GM10248 (cell line): ENCODE measurements at regions not wholly inside any gene's neighbourhood (a gene's known extent, or its start where the extent isn't known, plus 50 kb on each side); places are given as distances from the start of the nearest gene placed in this dataset.
"Not testable (repeated sequence)": the region's sequence is repeated elsewhere in the genome, so short reads cannot be mapped to it uniquely, and the experiment has no call there.

Source experiments
- CTCF ChIA-PET: fragments of 300-600 bp; sonication (Branson Sonifier 250); formaldehyde crosslinking; extraction: SDS; loops from one replicate; lab custom pipeline; 2021; ENCODE audit warnings: antibody characterized with exemption; lab: Yijun Ruan, JAX
- POLR2A ChIA-PET: fragments of 350-650 bp; sonication (Branson Sonifier 250); formaldehyde crosslinking; extraction: SDS; loops from one replicate; lab custom pipeline; 2020; ENCODE audit warnings: antibody characterized with exemption; lab: Yijun Ruan, JAX
- DNase-seq: peaks from one replicate; pipeline ENCODE4 v3.0.0; 2012; ENCODE audit errors: extremely low spot score
- CTCF ChIP-seq: IDR thresholded peaks from 2 replicates; pipeline ENCODE4 v1.5.1; 2012; ENCODE audit warnings: mild to moderate bottlenecking, low read depth; ENCODE audit errors: extremely low read depth, missing control alignments, control extremely low read depth

- ChIA-PET POLR2A (no interaction called here), CTCF (interaction anchor here (1.2 kb wide), 1 partner anchor 18 kb away, joined by 3 read pairs; no protein-coding TSS in a partner anchor)
- no peak for TF ChIP-seq CTCF
- DNase-seq, result no peak
These were observed 439.6 kb downstream of the DOK5 start for GRCh38 chr20:54914995-54915394.

- no peak for DNase-seq
- ChIA-PET CTCF (interaction anchor here (0.9 kb wide), 1 partner anchor 15 kb away, joined by 3 read pairs; no protein-coding TSS in a partner anchor), POLR2A (no interaction called here)
- TF ChIP-seq CTCF, result no peak
These were observed 434.3 kb downstream of the DOK5 start for GRCh38 chr20:54909702-54910101.

GRCh38 chr20:54906134-54906533 lies 430.7 kb downstream of the DOK5 start:
- POLR2A ChIA-PET, DNase-seq, CTCF ChIA-PET: not testable (repeated sequence)

- no peak for TF ChIP-seq CTCF
- no peak for DNase-seq
- CTCF ChIA-PET, result no interaction called here
- POLR2A ChIA-PET, result no interaction called here
These were observed 422.4 kb downstream of the DOK5 start for GRCh38 chr20:54897787-54898186.

- POLR2A ChIA-PET, result no interaction called here
- no peak for DNase-seq
- TF ChIP-seq CTCF, result no peak
- CTCF ChIA-PET, result no interaction called here
These were observed 416.5 kb downstream of the DOK5 start for GRCh38 chr20:54891907-54892306.

GRCh38 chr20:54879393-54879792 lies 404.0 kb downstream of the DOK5 start:
- TF ChIP-seq CTCF, result no peak
- DNase-seq, result no peak
- ChIA-PET POLR2A (no interaction called here), CTCF (interaction anchor here (1.4 kb wide), 1 partner anchor 16 kb away, joined by 3 read pairs; no protein-coding TSS in a partner anchor)

GRCh38 chr20:54875307-54875706 lies 399.9 kb downstream of the DOK5 start:
- DNase-seq, result no peak
- TF ChIP-seq CTCF, result no peak
- CTCF ChIA-PET, result no interaction called here
- POLR2A ChIA-PET, result no interaction called here
